ENCODE measurements at regions not wholly inside any gene's neighbourhood (a gene's known extent, or its start where the extent isn't known, plus 50 kb on each side); places are given as distances from the start of the nearest gene placed in this dataset.

GRCh38 chr9:22970434-22970975 is 523.9 kb downstream of the DMRTA1 start (continued):
- TF ChIP-seq BCL6B (tag by site-specific recombination; IDR thresholded peaks at IDR 0.05) (no peak), ZBTB6 (tag by site-specific recombination; IDR thresholded peaks at IDR 0.05) (no peak), ZSCAN23 (tag by site-specific recombination; IDR thresholded peaks at IDR 0.05) (no peak), ZNF561 (tag by site-specific recombination; IDR thresholded peaks at IDR 0.05; ENCODE audit: borderline replicate concordance) (no peak), ZNF518A (tag by site-specific recombination; conservative IDR thresholded peaks at IDR 0.05; ENCODE audit: low read depth) (no peak), TSHZ1 (tag by site-specific recombination; IDR thresholded peaks at IDR 0.05; ENCODE audit: borderline replicate concordance) (no peak), ZNF555 (tag by site-specific recombination; conservative IDR thresholded peaks at IDR 0.05) (no peak)

- ChIA-PET POLR2A (no interaction called here), CTCF (no interaction called here)
- H3K4me1 ChIP-seq (ENCODE audit: control insufficient read depth, insufficient read depth, low read length) = no peaks in the 10 kb centered on the region
- H3K9me3 ChIP-seq (ENCODE audit: control insufficient read depth, insufficient read depth, low read depth, low read length) = no peaks in the 10 kb centered on the region
- no peaks in the 10 kb centered on the region for H3K36me3 ChIP-seq (ENCODE audit: control insufficient read depth in 2 of 2, insufficient read depth in 1 of 2, low read length in 2 of 2)
- H3K4me3 ChIP-seq (ENCODE audit: low read depth, low read length) = no peak overlapping the region
- H3K27ac ChIP-seq (ENCODE audit: extremely low read depth, low read depth, low read length) = no peak overlapping the region
- TF ChIP-seq ZNF529 (tag by site-specific recombination; IDR thresholded peaks at IDR 0.05; ENCODE audit: insufficient replicate concordance) (no peak), SP7 (tag by site-specific recombination; IDR thresholded peaks at IDR 0.05) (no peak), ZNF23 (tag by site-specific recombination; IDR thresholded peaks at IDR 0.05; ENCODE audit: borderline replicate concordance) (no peak), ZSCAN18 (tag by site-specific recombination; IDR thresholded peaks at IDR 0.05) (no peak), ZNF366 (tag by site-specific recombination; conservative IDR thresholded peaks at IDR 0.05) (no peak), ZNF785 (tag by site-specific recombination; IDR thresholded peaks at IDR 0.05) (no peak), PATZ1 (tag by site-specific recombination; IDR thresholded peaks at IDR 0.05) (no peak), ZBTB1 (tag by site-specific recombination; IDR thresholded peaks at IDR 0.05) (no peak), ZNF580 (tag by site-specific recombination; IDR thresholded peaks at IDR 0.05) (no peak), OSR2 (tag by site-specific recombination; IDR thresholded peaks at IDR 0.05) (no peak), ZFP3 (tag by site-specific recombination; IDR thresholded peaks at IDR 0.05; ENCODE audit: low read depth) (no peak), ZNF701 (tag by site-specific recombination; IDR thresholded peaks at IDR 0.05) (no peak)
Observed at GRCh38 chr9:22975951-22976350, 529.3 kb downstream of the DMRTA1 start.
